EH (cell line): ENCODE measurements at regions not wholly inside any gene's neighbourhood (a gene's known extent, or its start where the extent isn't known, plus 50 kb on each side); places are given as distances from the start of the nearest gene placed in this dataset.

ENCODE experiments used
- DNase-seq: peaks from one replicate; pipeline ENCODE4 v3.0.0-alpha.2; 2015; ENCODE audit warnings: low read depth

DNA sequence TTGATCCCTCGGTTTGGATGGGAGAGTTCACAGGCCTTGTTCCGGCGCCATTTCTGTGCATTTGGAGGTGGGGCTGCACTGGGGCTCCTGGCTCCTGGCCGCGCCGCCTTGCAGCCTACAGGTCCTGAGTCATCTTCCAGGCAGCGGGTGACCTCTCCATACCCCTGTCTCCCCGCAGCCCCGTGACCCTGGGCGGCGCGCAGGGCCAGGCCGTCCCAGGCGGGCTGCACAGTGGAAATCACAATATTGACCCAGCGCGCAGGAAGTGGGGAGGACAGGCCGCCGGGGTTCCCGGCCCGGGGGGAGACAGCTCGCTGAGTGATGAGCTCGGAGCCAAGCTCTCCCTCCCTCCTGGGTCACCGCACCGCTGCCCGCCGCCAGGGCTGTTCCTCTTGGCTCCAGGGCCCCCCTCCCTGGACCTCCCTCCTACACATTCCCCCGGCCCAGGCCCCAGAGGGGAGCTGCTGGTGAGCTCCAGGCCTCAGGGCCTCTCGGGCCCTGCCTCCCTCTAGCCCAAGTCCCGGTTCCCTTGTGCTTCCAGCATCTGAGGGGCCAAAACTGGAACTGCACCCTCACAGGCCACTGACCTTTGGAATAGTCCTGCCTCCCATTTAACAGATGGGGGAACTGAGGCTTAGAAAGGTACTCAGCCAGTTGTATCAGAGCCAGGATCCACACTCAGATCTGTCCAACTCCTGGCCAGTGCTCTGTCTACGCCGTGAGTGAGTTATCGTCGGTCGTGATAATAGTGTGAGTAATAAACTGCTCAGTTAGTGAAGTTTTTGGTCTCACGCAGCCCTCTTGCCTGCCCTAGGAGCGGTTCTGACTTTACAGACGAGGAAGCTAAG, 142.9 kb upstream of the WNT4 start:
- DNase-seq, result no peak

DNA sequence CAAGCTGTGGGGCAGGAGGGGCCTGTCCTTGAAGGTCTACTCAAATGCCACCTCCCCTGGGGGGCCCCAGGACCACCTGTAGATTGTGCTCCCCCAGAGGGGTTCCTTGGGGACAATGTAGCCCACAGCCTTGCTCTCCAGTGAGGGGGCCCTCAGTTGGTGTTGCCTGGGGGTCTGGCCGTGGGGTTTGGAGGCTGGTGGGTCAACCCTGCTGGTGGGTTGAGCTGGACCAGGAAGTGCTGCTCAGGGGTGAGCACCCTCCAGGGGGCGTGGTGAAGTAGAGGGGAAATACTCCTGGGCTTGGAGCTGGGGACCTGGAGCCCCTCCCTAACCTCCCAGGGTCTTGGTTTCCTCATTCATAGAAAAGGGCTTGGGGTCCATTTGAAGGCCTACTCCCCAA, 143.6 kb upstream of the WNT4 start:
- DNase-seq, result no peak

DNA sequence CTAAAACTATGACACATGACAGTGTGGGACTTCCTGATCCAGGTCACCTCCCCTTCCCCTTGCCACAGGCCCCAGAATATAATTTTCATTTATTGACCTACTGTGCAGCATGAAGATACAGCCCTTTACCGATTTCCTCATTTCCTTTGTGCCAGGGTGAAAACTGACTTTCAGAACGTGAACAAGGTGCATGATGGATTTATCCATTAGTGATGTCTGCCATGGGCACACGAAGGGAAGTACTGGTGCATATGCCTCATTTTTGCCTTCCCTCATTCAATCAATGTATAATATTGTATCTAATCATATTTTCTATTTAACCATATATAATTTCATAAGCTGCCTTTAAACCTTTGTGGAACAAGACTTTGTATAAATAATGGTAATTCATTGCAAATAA, 144.4 kb upstream of the WNT4 start:
- no peak for DNase-seq

DNA sequence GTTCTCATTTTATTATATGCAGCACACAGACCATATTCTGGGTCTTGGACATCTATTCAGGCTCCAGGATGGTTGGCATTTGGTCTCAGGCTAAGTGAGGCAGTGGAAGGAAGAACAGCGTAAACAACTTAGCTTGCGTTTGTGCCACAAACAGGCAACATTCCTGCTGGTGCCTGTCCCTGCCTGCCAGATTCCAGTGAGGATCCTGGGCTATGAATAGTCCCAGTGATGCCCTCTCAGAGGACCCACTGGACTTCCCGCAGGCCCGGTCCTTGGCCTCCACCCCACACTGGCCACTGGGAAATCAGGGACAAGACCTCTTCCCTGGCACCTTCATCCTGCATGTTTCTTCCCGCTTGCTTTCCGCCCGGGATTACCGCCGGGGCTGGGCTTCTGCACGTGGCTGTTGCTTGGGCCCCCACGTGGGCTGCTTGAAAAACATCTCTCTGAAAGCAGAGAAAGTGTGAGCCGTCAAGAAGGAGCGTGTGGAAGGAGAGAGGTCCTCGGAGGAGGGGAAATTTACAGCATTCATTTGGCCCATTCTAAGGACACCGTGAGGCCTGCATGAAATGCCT, 145.1 kb upstream of the WNT4 start:
- no peak for DNase-seq

DNA sequence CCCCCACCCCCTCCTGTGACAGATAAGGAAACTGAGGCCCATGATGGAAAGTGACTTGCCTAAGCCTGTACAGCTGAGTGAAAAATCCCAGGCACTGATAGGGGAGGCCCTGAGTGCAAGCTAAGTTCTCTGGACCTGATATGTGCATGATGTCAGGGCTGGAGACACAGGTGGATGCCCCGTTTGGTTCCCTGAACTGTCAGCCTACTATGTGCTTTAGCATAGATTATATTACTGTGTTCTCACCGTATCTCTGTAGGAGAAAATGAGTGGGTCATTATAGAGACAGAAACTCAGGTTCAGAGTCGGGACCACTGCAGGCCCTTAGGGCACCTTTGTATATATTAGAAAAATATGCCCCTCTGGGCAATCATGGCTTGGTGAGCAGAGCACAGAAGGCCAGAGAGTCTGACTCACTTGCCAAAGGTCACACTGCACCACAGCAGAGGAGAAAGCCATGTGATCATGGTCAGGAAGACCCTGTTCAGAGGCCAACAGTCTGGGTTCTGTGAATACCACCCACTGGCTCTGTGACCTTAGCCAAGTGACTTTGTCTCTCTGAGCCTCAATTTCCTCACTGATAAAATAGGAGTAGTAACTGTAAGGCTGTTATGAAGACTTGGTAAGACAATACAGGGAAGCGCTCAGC, 145.8 kb upstream of the WNT4 start:
- DNase-seq, result peak; percentile 24

DNA sequence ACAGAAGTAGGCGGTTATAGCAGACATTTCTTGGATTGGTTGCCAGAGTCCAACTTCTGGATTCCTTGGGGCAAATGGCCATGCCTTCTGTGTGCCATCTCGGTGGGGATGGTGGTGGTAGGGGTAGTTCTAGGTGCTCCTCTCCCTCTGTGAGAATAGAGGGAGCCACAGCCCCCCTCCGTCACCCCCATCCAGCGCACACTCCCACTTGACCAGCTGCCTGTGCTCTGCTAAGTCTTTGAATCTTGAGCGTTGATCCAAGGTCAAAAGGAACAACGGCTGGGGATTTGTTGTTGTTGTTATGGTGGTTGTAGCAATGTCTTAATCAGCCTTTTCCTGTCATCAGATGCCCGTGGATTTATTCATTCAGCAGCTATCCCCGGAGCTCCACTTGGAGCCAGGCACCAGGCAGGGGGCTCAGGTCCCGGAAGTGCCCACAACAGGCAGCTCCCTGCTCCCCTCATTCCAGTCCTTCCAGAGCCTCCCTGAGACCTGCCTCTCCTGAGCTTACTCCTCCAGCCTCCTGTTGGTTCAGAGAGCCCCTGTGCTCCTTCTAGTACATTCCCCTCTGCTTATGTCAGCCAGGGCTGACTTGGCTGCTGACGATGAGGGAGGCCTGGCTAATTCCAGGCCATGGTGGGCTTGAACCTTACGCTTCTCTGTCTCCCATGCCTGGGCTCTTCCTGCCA, 146.6 kb upstream of the WNT4 start:
- peak; percentile 11 for DNase-seq

DNA sequence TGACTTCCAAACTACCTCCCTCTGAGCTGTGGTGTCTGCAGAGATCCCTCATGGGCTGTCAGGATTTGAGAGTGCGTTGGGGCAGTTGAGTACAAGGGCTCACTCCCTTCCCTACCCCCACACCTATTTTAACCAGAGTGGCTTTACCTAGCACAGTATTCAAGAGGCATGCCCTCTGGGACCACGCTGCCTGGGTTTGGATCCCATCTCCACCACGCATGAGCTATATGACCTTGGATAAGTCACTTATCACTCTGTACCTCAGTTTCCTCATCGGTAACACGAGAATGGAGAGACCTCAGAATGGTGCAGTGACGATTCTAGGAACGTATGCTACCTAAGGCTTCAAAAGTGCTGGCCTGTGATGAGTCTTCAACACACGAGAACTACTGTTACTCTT, 147.3 kb upstream of the WNT4 start:
- DNase-seq, result no peak

DNA sequence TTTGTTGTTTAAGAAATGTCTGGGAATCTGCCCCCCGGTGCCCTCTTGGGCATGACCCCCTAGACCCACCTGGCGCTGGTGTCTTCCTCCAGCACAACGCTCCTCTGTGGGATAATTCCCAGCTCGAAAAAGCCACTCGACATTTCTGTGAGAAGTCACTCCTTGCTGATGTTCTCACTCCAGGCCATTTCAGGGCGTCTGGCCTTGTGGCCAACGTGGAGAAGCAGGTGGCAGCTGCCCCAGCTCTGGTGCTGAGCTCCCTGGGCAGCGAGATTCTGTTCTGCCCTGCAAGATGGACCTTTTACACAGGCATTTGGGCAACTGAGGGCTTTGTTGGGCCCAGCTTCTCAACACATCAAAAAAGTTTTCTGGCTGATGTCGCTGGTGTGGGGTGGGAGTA, 147.7 kb upstream of the WNT4 start:
- no peak for DNase-seq

DNA sequence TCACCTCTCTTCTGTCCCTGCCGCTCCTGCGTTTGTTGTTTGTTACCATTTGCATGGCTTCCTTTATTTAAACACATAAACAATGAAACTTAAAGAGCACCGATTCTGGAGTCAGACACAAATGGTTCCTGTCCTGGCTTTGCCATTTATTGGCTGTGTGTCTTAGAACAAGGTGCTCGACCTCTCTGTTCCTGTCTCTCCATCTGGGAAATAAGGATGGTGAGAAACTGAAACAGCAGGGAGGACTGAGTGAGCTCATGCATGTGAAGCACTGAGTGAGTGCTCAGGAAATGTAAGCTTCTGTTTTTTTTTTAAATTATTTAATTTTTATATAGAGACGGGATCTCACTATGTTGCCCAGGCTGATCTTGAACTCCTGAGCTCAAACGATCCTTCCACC, 148.2 kb upstream of the WNT4 start:
- DNase-seq, result no peak

DNA sequence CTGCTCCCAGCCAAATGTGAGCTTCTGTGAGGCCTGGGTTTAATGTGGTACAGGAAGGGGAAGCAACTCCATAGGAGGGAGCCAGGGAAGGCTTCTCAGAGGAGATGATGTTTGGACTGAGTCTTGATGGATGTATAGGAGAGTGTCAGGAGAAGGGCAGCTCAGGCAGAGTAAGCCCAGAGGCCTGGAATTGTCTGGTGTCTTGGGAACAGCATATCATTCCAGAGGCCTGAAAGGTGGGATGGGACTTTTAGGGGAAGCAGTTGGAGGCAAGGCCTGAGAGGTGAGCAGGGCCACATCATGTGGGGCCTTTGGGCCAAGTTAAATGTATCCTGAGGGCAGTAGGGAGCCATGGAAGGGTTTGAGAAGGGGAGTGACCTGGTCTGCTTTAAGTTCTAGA, 148.6 kb upstream of the WNT4 start:
- DNase-seq, result no peak

DNA sequence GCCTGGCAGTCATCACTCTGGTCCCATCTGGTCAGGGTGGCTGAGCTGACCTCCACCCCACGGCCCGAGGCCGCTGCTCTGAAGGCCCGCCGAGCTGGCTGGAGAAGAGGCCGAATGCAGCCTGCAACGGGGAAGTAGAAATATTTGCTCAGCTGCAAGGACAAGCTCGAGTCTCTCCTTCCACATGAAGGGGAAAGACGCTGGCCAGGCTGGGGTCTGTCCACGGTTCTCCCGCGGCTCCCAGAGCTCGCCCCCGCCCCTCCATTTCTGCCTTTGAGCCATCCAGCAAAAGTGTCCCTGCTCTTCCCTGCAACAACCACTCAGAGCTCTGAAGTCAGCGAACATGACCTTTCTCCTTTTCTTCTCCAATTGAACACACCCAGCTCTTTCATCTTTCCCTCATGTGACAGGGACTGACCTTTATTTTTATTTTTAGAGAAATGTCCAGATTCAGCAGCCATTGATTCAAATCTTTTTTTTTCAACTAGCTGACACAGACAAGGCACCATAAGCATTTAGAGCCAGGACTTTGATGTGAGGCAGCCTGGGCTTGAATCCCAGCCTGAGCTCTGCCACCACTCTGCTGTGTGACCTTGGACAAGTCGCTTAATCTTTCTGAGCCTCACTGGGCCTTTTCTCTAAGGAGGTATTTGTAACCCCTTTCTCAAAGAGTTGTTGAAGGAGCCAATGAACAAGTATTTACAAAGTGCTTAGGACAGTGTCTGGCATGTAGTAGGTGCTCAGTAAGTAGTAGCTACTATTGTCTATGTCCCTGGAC, 149.3 kb upstream of the WNT4 start:
- no peak for DNase-seq

DNA sequence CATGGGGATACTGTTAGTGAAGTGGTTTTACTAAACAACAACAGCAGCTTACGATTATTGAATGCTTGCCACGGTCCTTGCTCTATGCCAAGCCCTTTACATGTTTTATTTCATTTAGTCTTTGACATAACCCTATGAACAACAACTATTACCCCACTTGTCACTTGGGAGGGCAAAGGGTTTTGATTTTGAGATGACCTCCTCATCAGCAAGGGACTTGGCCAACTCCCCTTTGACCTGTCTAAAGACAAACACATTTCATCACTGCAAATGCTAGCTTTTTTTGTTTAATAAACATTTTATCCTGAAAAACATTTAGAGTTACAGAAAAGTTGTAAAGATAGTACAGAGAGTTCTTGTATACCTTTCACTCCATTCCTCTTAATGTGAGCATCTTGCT, 152.5 kb upstream of the WNT4 start:
- no peak for DNase-seq

DNA sequence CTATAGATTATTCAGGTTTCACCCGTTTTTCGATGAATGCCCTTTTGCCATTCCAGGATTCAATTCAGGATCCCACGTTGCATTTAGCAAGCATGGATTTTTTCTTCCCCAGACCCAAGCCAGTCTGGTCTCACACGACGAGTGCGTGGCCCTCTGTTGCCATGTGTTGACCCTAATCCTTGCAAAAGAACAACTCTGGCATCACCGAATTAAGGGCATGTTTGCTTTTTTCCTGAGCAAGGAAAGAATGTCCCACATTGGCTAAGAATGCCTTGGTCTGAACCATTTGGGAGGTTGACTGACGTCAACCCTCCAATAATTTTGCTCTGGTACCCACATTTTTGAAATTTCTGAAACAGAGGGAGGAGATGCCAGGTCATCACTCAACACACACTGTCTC, 153.0 kb upstream of the WNT4 start:
- no peak for DNase-seq

DNA sequence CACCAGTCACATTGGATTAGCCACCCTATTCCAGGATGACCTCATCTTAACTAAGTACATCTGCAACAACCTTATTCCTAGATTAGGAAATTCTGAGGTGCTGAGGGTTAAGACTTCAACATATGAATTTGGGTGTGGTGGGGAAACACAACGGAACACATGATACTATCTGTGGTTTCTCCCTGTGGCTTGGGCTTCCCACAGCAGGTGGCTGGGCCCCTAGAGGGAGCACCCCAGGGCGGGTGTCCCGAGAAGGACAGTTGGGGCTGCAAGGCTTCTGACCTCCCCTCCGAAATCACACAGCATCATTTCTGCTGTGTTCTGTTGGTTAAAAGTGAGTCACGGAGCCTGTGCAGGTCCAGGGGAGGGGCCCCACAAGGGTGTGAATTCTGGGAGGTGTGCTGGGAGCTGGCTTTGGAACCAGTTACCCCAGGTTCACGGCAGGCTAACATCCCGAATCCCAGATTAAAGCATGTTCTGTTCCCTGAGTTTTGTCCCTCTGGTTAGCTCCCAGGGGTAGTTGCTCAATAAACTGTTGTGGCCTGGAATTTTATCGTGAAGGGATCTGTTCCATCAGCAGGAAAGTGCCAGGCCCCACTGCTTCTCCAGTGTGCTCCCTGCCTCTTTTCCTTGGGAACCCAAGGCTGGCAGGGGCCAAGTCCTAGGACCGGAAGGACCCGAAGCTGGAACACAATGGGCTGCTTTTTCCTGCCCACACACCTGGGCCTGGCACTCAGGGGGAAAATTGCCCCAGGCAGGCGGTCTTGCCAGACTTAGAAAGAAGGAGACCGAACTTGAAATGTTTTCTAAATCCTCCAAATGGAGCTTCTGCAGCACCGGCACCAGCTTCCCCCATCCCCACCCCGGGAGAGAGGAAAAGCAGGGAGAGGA, 154.0 kb upstream of the WNT4 start:
- DNase-seq, result peak; percentile 34

DNA sequence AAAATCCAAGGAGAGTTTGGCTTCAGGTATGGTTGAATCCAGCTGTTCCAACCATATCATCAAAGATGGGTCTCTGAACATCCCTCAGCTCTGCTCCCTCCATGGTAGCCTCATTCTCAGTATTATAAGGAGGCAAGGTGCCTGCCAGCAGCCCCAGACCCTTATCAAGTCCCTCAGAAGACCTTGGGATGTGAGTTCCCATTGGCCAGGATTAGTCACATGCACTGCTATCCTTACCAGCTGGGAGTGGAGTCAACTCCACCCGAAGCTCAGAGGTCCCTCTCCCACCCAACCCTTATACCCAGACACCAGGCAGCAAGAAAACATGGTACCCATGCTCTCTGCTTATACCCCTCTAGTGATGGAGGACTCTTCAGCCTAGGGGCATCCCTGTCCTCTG, 153.7 kb upstream of the ZBTB40 start:
- no peak for DNase-seq

DNA sequence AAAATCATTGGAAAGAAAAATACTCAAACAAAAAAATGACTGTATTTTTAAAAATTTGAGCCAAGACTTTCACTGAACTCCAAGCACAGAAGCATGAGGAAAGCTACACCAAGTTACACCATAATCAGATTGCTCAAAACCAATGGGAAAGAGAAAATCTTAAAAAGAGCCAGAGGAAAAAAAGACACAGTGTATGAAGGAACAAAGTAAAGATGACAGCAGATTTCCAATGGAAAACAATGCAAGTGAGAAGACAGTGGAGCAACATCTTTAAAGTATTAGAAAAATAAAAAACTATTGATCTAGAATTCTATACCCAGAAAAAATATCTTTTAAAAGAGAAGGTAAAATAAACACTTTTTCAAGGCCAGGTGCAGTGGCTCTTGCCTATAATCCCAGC, 147.8 kb upstream of the ZBTB40 start:
- DNase-seq, result no peak

DNA sequence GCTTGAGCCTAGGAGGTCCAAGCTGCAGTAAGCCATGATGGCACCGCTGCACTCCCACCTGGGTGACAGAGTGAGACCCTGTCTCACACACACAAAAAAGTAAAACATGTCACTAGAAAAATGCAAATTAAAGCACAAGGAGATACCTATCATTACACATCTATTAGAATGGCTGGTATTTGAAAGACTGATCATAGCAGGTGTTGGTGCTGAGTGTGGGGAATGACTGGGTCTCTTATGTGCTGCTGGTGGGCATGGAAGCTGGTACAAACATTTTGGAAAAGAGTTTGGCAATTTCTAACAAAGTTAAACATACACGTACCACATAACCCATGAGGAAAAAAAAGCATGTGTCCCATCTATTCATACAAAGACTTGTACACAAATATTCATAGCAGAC, 142.1 kb upstream of the ZBTB40 start:
- DNase-seq, result no peak

DNA sequence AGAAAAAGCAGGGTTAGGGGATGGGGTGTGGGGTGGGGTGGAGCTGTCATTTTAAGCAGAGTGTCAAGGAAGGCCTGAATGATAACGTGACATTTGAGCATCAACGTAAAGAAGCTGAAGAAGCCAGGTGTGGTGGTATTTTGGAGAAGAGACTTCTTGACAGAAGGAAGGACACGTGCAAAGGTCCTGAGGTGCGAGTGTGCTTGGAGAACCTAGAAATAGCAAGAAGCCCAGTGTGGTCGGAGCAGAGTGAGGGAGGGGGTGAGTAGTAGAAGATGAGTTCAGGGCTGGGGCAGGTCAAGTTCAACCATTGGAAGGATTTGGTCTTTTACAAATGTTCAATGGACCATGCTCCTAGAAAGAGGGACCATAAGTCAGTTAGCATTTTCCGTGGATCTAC, 140.2 kb upstream of the ZBTB40 start:
- no peak for DNase-seq

DNA sequence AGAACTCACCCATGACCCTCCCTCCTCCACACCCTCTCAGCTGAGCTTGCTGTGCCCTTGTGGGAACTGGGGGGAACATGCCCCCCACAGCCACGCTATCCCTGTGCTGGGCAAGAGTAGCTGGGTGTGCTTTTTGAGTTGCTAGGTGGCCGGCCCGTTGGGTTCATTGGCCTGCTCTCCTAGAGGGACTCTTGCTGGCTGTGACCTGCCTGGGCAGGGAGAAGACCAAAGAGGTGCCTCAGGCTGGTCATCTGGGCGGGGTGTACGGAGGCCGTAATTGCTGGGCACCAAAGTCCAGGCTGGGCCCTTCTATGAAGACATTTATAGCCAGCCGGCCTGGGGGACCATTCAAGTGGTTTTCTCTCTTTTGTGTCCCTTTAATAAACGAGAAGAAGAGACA, 138.3 kb upstream of the ZBTB40 start:
- no peak for DNase-seq

DNA sequence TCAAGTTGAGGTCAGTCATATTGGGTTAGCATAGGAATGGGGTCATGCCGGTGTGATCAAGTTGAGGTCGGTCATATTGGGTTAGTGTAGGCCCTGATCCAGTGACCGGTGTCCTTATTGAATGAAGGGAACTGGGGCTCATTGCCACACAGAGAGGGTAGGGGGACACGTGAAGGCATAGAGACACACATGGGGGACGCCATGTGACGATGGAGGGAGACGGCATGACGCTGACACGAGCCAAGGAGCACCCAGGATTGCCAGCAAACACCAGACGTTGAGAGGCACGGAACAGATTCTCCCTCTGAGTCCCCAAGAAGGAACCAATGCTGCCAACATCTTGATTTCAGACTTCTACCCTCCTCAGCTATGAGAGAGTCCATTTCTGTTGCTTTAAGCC, 136.9 kb upstream of the ZBTB40 start:
- no peak for DNase-seq
